A204.1 (cell line): ENCODE measurements at regions not wholly inside any gene's neighbourhood (a gene's known extent, or its start where the extent isn't known, plus 50 kb on each side); places are given as distances from the start of the nearest gene placed in this dataset.

Experiments used
- FAIRE-seq: peaks from 2 replicates; lab custom pipeline; 2012; peaks lifted over from hg19 to GRCh38; lab: Jason Lieb, UNC

- no peak for FAIRE-seq
Measured at GRCh38 chr13:104140552-104140951, 1074.3 kb upstream of the SLC10A2 start.

- FAIRE-seq, result no peak
Measured at GRCh38 chr13:104137416-104137815, 1071.2 kb upstream of the SLC10A2 start.

GRCh38 chr13:104132849-104133248 is 1066.6 kb upstream of the SLC10A2 start:
- FAIRE-seq, result no peak

GRCh38 chr13:104114101-104114500 is 1047.9 kb upstream of the SLC10A2 start:
- FAIRE-seq, result no peak

GRCh38 chr13:104111031-104111430 is 1044.8 kb upstream of the SLC10A2 start:
- FAIRE-seq, result no peak

- FAIRE-seq, result no peak
Measured at GRCh38 chr13:104106705-104107393, 1040.6 kb upstream of the SLC10A2 start.

GRCh38 chr13:104105418-104106355 is 1039.5 kb upstream of the SLC10A2 start:
- no peak for FAIRE-seq

- no peak for FAIRE-seq
Measured at GRCh38 chr13:104099750-104100149, 1033.5 kb upstream of the SLC10A2 start.

- no peak for FAIRE-seq
Measured at GRCh38 chr13:104098421-104098820, 1032.2 kb upstream of the SLC10A2 start.

- no peak for FAIRE-seq
Measured at GRCh38 chr13:104086759-104087158, 1020.5 kb upstream of the SLC10A2 start.

GRCh38 chr13:104086210-104086609 is 1020.0 kb upstream of the SLC10A2 start:
- FAIRE-seq, result no peak

- FAIRE-seq, result no peak
Measured at GRCh38 chr13:104085611-104086010, 1019.4 kb upstream of the SLC10A2 start.

GRCh38 chr13:104074326-104074725 is 1008.1 kb upstream of the SLC10A2 start:
- FAIRE-seq, result no peak

GRCh38 chr13:104071806-104072205 is 1005.6 kb upstream of the SLC10A2 start:
- FAIRE-seq, result no peak

- FAIRE-seq, result no peak
Measured at GRCh38 chr13:104065328-104065727, 999.1 kb upstream of the SLC10A2 start.

- FAIRE-seq, result no peak
Measured at GRCh38 chr13:104057861-104058260, 991.6 kb upstream of the SLC10A2 start.

GRCh38 chr13:104045907-104046306 is 979.7 kb upstream of the SLC10A2 start:
- no peak for FAIRE-seq

- FAIRE-seq, result no peak
Measured at GRCh38 chr13:104043184-104043583, 977.0 kb upstream of the SLC10A2 start.

- FAIRE-seq, result no peak
Measured at GRCh38 chr13:104034891-104035290, 968.7 kb upstream of the SLC10A2 start.

GRCh38 chr13:104025303-104025702 is 959.1 kb upstream of the SLC10A2 start:
- no peak for FAIRE-seq

- FAIRE-seq, result no peak
Measured at GRCh38 chr13:104024416-104025170, 958.4 kb upstream of the SLC10A2 start.

- no peak for FAIRE-seq
Measured at GRCh38 chr13:104021806-104022397, 955.7 kb upstream of the SLC10A2 start.
